HG03432 (cell line): ENCODE measurements at regions not wholly inside any gene's neighbourhood (a gene's known extent, or its start where the extent isn't known, plus 50 kb on each side); places are given as distances from the start of the nearest gene placed in this dataset.

Experiments used
- ATAC-seq: cut with Tn5 transposase; IDR thresholded peaks from one replicate; pipeline ENCODE4 v1.9.1; 2021; ENCODE audit warnings: mild to moderate bottlenecking, moderate library complexity; ENCODE audit not compliant: unreplicated experiment

GRCh38 chr2:43088143-43089073 lies 138.0 kb downstream of the ZFP36L2 start:
- no peak for ATAC-seq

DNA sequence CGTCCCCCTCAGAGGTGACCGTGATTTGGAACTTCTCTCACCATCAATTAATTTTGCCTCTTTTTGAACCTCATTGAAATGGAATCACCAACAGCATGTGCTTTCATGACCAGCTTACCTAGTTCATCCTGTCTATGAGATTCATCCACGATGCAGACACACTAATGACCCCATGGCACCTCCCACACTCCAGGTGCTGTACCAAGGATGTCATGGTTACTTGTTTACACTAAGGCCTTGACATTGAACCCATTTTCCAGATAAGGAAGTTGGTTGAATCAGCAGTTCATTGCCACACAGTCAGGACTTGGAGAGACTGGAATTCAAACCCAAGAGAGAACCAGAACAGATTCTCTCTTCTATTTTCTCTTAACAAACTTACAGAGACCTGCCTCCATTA lies 139.0 kb downstream of the ZFP36L2 start:
- no peak for ATAC-seq

DNA sequence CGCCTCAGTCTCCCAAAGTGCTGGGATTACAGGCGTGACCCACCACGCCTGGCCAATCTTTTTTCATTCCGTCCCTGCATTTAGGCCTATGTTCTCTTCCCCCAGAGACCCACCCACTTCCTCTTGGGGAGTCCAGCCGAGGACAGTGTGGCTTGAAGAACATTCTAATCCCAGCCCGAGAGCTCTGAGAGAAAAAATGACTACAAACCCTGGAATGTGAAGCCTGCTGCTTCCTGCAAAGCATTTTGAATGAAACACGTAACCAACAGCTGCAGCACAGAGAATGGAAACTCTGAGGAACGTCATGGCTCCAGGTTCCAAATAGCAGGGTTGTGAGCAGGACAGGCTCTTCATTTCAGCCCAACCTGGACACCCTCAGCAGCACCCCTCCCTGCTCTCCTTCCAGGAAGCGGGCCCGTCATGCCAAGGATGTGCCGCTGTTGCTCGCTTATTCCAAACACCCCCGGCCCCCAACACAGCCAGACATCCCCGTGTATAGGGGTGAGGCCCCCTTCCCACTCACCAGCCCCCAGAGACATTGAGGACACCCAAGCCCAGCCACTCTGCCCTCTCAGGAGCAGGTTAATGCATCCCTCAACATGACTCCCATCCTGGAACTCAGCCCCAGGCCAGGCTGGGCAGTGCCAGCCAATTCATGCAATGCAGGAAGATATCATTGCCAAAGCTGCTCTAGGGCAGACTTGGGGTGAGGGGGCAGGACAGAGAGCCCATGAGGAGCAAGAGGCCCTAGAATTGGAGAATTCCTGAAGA lies 139.8 kb downstream of the ZFP36L2 start:
- ATAC-seq: no peak

- ATAC-seq: no peak
Observed at GRCh38 chr2:43085929-43086328, 140.5 kb downstream of the ZFP36L2 start.

DNA sequence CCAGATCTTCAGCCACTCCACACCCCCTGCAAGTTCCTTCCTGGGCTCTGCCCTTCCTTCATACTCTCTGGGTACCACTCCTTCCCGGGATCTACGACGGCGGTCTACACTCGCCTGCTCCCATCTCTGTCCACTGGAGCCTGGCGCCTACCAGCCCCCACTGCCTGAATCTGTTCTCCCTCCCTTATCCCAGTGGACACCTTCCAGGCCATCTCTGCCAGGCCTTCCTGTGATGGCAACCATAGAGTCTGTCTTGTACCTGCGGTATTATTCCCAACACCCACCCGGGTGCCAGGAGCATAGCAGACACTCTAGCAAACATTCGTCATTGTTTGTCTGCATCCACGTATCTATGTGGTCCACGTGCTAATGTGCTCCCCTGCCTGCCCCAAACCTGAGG lies 140.9 kb downstream of the ZFP36L2 start:
- ATAC-seq: no peak

GRCh38 chr2:43084699-43085091 lies 141.7 kb downstream of the ZFP36L2 start:
- ATAC-seq: no peak

- ATAC-seq: no peak
Observed at GRCh38 chr2:43083710-43084698, 142.4 kb downstream of the ZFP36L2 start.

DNA sequence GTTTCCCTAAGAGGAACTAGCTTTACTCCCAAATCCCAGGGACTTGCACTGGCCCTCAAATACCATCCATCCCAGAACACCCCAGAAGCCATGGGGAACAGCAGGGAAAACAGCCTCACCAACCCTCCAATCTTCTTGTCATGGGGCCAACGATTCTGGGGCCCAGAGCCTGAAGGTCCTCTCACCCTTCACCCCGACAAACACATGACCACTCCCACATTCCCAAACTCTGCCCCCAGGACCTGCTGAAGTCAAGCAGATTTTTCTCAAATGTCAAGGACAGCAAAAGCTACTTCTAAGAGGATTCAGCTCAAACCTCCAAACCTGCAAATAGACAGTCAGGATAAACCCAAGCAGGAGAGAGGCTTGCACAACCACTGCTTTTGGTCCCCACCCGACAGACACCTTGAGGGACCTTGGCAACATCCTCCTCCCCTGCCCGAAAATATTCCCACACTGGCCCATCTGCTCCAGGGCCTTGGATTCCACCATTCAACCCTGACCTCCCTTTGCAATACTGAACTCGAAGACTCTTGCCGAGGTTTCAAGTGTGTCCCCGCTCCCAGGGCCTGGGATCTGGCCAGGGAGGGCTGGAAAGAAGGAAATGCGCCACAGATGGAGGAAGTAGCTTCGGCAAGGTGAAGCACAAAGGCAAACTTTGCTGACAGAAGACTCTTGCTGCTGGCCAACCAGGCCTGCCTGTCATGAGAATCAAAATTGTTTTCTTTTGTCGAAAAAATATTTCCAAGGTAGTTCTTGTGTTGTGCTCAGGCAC lies 143.3 kb downstream of the ZFP36L2 start:
- no peak for ATAC-seq

DNA sequence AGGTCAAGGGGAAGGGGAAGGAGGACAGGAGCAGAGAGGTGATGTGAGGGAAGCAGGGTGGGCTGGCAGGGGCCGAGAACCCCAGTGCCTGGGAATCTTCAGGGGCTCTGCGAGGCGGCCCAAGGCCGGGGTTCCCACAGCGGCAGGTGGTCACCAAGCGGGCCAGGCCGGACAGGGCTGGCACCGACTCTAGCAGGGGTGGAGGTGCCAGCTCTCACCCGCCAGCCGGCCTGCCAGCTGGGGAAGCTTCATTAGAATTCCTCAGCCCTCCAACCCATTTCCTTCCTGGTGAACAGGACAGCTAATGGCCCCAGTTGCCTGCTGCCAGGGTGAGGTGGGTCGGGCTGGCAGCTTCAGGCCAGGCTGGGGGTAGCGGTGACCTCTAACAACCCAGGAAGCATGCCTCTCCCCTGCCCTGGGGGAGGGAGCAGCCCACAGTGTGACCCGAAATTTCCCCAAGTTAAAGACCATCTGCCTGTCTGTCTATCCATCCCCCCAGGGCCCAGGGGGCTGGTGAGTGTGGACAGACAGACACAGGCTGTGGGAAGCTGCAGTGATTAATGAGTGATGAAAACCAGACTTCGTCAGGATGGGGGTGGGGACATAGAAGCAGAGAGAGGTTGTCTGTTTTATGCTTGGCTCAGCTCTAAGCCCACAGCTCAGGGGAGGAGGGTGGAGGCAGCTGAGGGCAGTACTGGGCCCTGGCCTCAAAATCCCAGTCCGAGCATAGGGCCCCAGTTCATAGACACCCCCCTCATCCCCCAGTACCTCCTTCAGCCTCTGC lies 144.1 kb downstream of the ZFP36L2 start:
- ATAC-seq: no peak

- ATAC-seq: no peak
Observed at GRCh38 chr2:43081131-43081765, 145.2 kb downstream of the ZFP36L2 start.

DNA sequence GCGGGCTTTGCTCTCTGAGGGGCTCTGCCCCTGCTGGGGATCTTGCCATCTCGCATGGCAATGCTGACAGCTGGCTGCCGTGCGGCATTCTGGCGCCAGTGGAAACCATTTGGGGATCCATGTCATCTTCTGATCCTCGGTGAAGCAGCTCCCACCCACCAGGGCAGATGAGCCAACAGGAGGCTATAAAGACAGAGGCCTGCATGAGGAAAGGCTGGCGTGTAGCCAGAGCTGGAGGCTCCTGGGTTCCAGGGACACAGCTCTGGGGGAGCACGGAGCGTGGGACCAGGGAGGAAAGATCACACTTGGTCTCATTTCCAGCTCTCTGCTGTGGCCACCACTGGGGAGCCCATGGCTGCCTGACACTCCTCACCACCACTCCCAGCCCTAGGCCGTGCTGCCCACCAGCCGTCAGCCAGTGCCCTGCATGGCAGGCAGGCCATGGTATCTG lies 145.8 kb downstream of the ZFP36L2 start:
- ATAC-seq: no peak

DNA sequence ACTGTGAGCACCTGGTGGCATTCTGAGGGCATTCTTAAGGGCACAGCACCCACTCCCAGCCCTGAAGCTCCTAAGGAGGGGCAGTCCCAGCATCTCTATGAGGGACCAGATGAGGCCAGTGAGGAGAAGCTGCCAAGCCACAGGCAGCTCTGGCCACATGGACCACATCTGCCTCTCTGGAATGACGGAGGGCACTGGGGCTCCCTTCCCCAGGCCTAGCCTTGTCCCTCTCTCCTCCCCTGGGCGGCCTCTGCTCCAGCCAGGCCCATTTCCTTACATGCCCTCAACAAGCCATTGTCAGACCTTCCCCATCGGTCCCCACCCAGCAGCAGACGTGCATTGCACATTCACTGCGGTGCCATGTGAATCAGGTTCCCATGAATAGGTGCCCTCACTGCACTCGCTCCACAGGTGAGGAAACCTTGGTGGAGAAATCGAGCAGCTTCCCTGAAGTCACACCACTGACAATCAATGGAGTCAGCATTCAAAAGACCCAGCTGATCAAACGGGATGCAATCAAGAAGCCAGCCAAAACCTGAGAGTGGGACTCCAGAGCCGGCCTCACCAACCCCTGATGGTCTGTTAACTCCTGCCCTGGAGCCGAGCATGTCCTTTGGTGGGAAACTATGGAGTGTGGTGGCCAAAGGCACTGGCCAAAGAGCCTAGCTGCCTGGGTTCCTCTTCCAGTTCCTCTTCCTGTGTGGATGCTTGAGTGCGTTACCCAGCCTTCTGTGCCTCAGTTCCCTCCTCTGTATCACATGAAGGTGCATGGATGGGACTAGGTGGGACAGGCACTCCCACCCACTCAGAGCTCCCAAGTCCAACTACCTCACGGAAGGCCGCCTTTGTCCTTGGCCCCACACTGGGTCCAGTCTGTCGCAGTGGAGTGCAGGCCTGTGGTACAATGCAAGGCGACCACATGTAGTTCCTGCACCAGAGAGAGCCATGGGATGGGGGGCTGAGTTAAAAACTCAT lies 147.3 kb downstream of the ZFP36L2 start:
- no peak for ATAC-seq

DNA sequence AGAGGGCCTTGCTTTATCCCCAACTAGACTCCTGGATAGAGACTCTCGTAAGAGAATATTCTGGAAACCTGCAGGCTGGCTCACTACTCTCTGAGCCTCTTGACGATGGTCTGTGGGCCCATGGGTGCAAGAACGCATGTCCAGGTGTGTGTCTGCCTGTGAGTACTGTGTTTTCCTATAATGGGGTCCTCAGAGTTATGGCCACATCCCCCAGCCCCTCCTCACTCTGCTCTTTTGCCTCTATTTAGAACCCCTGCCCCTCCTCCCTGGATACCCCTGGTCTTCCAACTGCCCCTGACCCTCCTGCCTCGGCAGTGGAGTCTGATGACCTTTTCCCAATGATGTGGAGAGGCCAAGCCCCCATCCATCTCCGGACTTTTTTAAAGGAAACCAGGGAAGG lies 148.1 kb downstream of the ZFP36L2 start:
- ATAC-seq: no peak

GRCh38 chr2:43077876-43078275 lies 148.5 kb downstream of the ZFP36L2 start:
- ATAC-seq: no peak

- ATAC-seq: no peak
Observed at GRCh38 chr2:43076676-43077075, 149.7 kb downstream of the ZFP36L2 start.

DNA sequence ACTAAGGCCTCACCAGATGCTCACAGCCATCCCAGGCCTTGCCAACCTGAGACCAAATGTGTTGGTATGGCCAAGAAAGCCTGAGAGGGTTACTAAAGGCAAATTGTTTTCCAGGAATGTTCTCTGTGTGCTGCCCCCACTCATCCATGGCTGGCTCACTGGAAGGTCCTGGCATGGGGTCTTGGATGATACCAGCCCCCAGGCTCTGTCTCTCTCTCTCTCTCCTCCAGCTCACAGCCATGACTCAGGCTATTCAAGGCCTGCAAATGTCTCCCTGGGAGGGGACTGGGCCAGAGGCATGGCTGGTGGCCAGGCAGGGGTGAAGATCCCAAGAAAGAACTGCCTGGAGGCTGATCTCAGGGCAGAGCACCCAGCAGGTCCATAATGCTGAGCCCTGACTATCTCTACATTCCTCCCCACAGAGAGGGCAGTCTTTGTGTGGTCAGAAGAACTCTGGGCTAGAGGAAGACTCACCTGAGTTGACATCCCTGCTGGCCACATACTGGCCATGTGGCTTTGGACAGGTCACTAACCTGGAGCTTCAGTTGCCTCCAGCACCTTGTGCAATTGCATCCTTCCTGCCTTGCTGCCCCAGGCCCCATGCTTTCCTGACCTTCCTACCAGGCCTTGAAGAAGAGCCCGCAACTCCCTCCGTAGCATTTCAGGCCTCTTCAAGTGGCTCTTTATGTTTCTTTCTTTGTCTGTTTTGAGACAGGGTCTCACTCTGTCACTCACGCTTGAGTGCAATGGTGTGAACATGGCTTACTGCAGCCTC lies 150.4 kb downstream of the ZFP36L2 start:
- ATAC-seq: no peak

DNA sequence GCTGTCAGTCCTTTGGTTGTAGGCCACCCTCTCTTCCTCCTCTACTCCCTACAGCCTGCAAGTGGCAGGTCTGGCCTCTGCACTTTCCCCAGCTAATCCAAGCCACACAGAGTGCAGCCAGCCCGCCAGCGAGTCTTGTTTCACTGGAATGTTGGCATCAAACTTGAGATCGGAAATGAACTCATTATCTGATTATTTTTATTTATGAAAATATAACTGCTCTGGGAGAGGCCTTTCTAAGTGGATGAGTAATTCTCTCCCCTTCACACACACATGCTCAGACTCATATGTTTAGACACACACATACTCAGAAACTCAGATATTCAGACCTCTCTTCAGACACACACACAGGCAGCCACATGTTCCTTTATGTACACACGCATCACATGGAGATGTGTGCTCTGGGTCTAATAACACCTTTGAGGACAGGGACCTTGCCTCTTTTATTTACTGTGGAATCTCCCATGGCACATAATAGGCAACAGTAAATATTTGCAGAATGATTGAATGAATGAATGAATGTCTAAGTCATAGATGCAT lies 151.3 kb downstream of the ZFP36L2 start:
- ATAC-seq: no peak
